ENCODE measurements at regions not wholly inside any gene's neighbourhood (a gene's known extent, or its start where the extent isn't known, plus 50 kb on each side); places are given as distances from the start of the nearest gene placed in this dataset.

DNA sequence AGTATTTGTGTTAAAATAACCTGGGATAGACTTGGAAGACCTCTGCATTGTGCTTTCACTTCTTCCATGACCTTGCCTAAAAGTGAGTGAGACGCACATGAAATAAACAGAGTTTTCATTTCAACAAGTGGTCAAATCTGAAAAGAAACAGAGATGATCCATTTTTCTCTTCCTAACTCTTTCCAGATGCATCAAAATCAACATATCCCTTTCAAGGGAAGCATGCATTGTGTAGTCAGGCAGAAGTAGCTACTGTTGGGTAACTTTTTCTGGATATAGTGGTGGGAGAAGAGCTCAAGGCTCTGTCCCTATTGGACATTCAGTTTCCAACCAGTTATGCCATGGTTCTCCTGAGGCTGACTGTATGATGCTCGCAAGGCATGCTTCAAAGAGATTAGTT is 233.0 kb upstream of the JAG1 start:
- no peak for TF ChIP-seq CTCF (IDR thresholded peaks at IDR 0.05; ENCODE audit: low read length)
- no peak for TF ChIP-seq EZH2 (optimal IDR thresholded peaks at IDR 0.05; ENCODE audit: low read depth, low read length)
- no peak for TF ChIP-seq EZH2phosphoT487 (IDR thresholded peaks at IDR 0.05; ENCODE audit: low read length)
